ENCODE measurements at regions not wholly inside any gene's neighbourhood (a gene's known extent, or its start where the extent isn't known, plus 50 kb on each side); places are given as distances from the start of the nearest gene placed in this dataset.

DNA sequence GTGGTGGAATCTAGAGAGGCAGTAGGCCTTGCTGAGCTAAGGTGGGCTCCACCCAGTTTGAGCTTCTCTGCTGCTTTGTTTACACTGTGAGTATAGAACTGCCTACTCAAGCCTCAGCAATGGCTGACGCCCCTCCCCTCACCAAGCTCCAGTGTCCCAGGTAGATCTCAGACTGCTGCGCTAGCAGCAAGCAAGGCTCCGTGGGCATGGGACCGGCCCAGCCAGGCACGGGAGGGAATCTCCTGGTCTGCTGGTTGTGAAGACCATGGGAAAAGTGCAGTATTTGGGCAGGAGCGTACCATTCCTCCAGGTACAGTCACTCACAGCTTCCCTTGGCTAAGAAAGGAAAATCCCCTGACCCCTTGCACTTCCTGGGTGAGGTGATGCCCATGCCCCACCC is 407.1 kb downstream of the ZPLD1 start:
- H3K4me1 ChIP-seq (ENCODE audit: insufficient read depth, low read length) = no peaks in the 10 kb centered on the region
- H3K79me2 ChIP-seq (ENCODE audit: insufficient read depth, low read length) = no peaks in the 10 kb centered on the region
- no peak for TF ChIP-seq EZH2 (IDR thresholded peaks at IDR 0.05; ENCODE audit: borderline replicate concordance, low read depth, low read length, severe bottlenecking)
- TF ChIP-seq, protein P1, sequence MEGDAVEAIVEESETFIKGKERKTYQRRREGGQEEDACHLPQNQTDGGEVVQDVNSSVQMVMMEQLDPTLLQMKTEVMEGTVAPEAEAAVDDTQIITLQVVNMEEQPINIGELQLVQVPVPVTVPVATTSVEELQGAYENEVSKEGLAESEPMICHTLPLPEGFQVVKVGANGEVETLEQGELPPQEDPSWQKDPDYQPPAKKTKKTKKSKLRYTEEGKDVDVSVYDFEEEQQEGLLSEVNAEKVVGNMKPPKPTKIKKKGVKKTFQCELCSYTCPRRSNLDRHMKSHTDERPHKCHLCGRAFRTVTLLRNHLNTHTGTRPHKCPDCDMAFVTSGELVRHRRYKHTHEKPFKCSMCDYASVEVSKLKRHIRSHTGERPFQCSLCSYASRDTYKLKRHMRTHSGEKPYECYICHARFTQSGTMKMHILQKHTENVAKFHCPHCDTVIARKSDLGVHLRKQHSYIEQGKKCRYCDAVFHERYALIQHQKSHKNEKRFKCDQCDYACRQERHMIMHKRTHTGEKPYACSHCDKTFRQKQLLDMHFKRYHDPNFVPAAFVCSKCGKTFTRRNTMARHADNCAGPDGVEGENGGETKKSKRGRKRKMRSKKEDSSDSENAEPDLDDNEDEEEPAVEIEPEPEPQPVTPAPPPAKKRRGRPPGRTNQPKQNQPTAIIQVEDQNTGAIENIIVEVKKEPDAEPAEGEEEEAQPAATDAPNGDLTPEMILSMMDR (IDR thresholded peaks at IDR 0.05; ENCODE audit: borderline replicate concordance, extremely low read depth, low read length, poor library complexity, severe bottlenecking) = no peak
- no peak overlapping the region for H2AFZ ChIP-seq (ENCODE audit: low read depth, low read length)
- H3K27ac ChIP-seq (ENCODE audit: low read length) = no peak overlapping the region
- no peak for ATAC-seq (ENCODE audit: insufficient read depth, low read depth)
- H3K4me3 ChIP-seq (ENCODE audit: low read depth in 1 of 2, low read length in 2 of 2) = no peak overlapping the region
- DNase-seq = no peak
- H3K36me3 ChIP-seq (ENCODE audit: insufficient read depth, low read length) = no peaks in the 10 kb centered on the region
- no peak overlapping the region for H3K4me2 ChIP-seq (ENCODE audit: insufficient read depth, low read length)
- no peaks in the 10 kb centered on the region for H3K27me3 ChIP-seq (ENCODE audit: insufficient read depth, low read length, poor library complexity)
- H3K9ac ChIP-seq (ENCODE audit: low read depth, low read length) = no peak overlapping the region
- no peaks in the 10 kb centered on the region for H3K9me3 ChIP-seq (ENCODE audit: insufficient read depth, low read length, severe bottlenecking)
- no peaks in the 10 kb centered on the region for H4K20me1 ChIP-seq (ENCODE audit: insufficient read depth, low read length)

GRCh38 chr3:102866845-102867244 is 432.0 kb downstream of the ZPLD1 start:
- Histone ChIP-seq H2AFZ (ENCODE audit: low read depth, low read length) (no peak overlapping the region), H3K79me2 (ENCODE audit: insufficient read depth, low read length) (no peaks in the 10 kb centered on the region), H3K9ac (ENCODE audit: low read depth, low read length) (no peak overlapping the region), H4K20me1 (ENCODE audit: insufficient read depth, low read length) (no peaks in the 10 kb centered on the region), H3K36me3 (ENCODE audit: insufficient read depth, low read length) (no peaks in the 10 kb centered on the region), H3K27me3 (ENCODE audit: insufficient read depth, low read length, poor library complexity) (no peaks in the 10 kb centered on the region), H3K9me3 (ENCODE audit: insufficient read depth, low read length, severe bottlenecking) (no peaks in the 10 kb centered on the region), H3K4me1 (ENCODE audit: insufficient read depth, low read length) (no peaks in the 10 kb centered on the region), H3K27ac (ENCODE audit: low read length) (no peak overlapping the region), H3K4me3 (ENCODE audit: low read depth in 1 of 2, low read length in 2 of 2) (no peak overlapping the region), H3K4me2 (ENCODE audit: insufficient read depth, low read length) (no peak overlapping the region)
- TF ChIP-seq, protein P1 (IDR thresholded peaks at IDR 0.05; ENCODE audit: borderline replicate concordance, extremely low read depth, low read length, poor library complexity, severe bottlenecking) = no peak
- TF ChIP-seq EZH2 (IDR thresholded peaks at IDR 0.05; ENCODE audit: borderline replicate concordance, low read depth, low read length, severe bottlenecking) = no peak
- DNase-seq = no peak
- no peak for ATAC-seq (ENCODE audit: insufficient read depth, low read depth)

DNA sequence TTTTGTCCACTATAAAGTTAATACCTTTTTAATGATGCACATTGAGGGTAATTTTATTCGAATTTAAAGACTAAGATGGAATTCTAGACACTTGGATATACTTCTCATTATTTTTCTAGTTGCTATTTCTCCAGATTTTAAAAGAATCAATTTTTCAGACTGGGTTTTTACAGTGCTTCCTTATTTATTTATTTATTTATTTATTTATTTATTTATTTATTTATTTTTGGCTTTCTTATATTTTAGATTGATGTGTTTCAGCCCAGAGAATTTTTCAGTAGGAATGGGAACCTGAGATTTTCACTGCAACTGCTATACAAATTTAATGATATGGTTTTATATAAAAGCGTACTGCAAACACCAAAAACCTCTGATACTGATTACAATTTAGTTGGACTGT is 448.7 kb downstream of the ZPLD1 start:
- Histone ChIP-seq H2AFZ (ENCODE audit: low read depth, low read length) (no peak overlapping the region), H3K79me2 (ENCODE audit: insufficient read depth, low read length) (no peaks in the 10 kb centered on the region), H3K27me3 (ENCODE audit: insufficient read depth, low read length, poor library complexity) (no peaks in the 10 kb centered on the region), H3K4me2 (ENCODE audit: insufficient read depth, low read length) (no peak overlapping the region), H4K20me1 (ENCODE audit: insufficient read depth, low read length) (no peaks in the 10 kb centered on the region), H3K4me1 (ENCODE audit: insufficient read depth, low read length) (no peaks in the 10 kb centered on the region), H3K27ac (ENCODE audit: low read length) (no peak overlapping the region), H3K9ac (ENCODE audit: low read depth, low read length) (no peak overlapping the region), H3K9me3 (ENCODE audit: insufficient read depth, low read length, severe bottlenecking) (no peaks in the 10 kb centered on the region), H3K36me3 (ENCODE audit: insufficient read depth, low read length) (no peaks in the 10 kb centered on the region), H3K4me3 (ENCODE audit: low read depth in 1 of 2, low read length in 2 of 2) (no peak overlapping the region)
- DNase-seq (no peak), ATAC-seq (ENCODE audit: insufficient read depth, low read depth) (no peak)
- TF ChIP-seq EZH2 (IDR thresholded peaks at IDR 0.05; ENCODE audit: borderline replicate concordance, low read depth, low read length, severe bottlenecking) = no peak
- TF ChIP-seq, protein P1 (IDR thresholded peaks at IDR 0.05; ENCODE audit: borderline replicate concordance, extremely low read depth, low read length, poor library complexity, severe bottlenecking) = no peak

- no peak overlapping the region for H3K4me3 ChIP-seq (ENCODE audit: low read depth in 1 of 2, low read length in 2 of 2)
- H4K20me1 ChIP-seq (ENCODE audit: insufficient read depth, low read length) = no peaks in the 10 kb centered on the region
- H3K4me2 ChIP-seq (ENCODE audit: insufficient read depth, low read length) = no peak overlapping the region
- no peaks in the 10 kb centered on the region for H3K36me3 ChIP-seq (ENCODE audit: insufficient read depth, low read length)
- ATAC-seq (ENCODE audit: insufficient read depth, low read depth) (no peak), DNase-seq (no peak)
- TF ChIP-seq, protein P1 (IDR thresholded peaks at IDR 0.05; ENCODE audit: borderline replicate concordance, extremely low read depth, low read length, poor library complexity, severe bottlenecking) = no peak
- TF ChIP-seq EZH2 (IDR thresholded peaks at IDR 0.05; ENCODE audit: borderline replicate concordance, low read depth, low read length, severe bottlenecking) = no peak
- H3K79me2 ChIP-seq (ENCODE audit: insufficient read depth, low read length) = no peaks in the 10 kb centered on the region
- H3K9me3 ChIP-seq (ENCODE audit: insufficient read depth, low read length, severe bottlenecking) = no peaks in the 10 kb centered on the region
- no peaks in the 10 kb centered on the region for H3K4me1 ChIP-seq (ENCODE audit: insufficient read depth, low read length)
- no peak overlapping the region for H2AFZ ChIP-seq (ENCODE audit: low read depth, low read length)
- no peak overlapping the region for H3K9ac ChIP-seq (ENCODE audit: low read depth, low read length)
- H3K27ac ChIP-seq (ENCODE audit: low read length) = no peak overlapping the region
- H3K27me3 ChIP-seq (ENCODE audit: insufficient read depth, low read length, poor library complexity) = no peaks in the 10 kb centered on the region
Observed at GRCh38 chr3:102885289-102885688, 450.5 kb downstream of the ZPLD1 start.
